ENCODE measurements at regions not wholly inside any gene's neighbourhood (a gene's known extent, or its start where the extent isn't known, plus 50 kb on each side); places are given as distances from the start of the nearest gene placed in this dataset.

- Mint-ChIP-seq H3K9me3 (ENCODE audit: unreplicated experiment) (no peaks in the 10 kb centered on the region), H3K27ac (ENCODE audit: unreplicated experiment) (no peak overlapping the region), H3K36me3 (ENCODE audit: insufficient read depth, unreplicated experiment) (no peaks in the 10 kb centered on the region), H3K27me3 (ENCODE audit: insufficient read depth, unreplicated experiment) (peaks cover 40% of the 10 kb centered on the region), H3K4me3 (ENCODE audit: unreplicated experiment) (no peak overlapping the region), H3K4me1 (ENCODE audit: low read depth, unreplicated experiment) (no peaks in the 10 kb centered on the region)
- intact Hi-C loops (cut with micrococcal nuclease; ENCODE audit: unreplicated experiment) = no loop called here
- no peaks in the 10 kb centered on the region for H3K9me3 ChIP-seq
- no TSS peak for BruUV-seq (replicated peaks)
- DNase-seq = no peak
- no peak overlapping the region for H3K4me3 ChIP-seq (ENCODE audit: low read depth, low read length)
- H3K27me3 ChIP-seq (replicated peaks; ENCODE audit: control insufficient read depth, insufficient read depth, low read length) = no peaks in the 10 kb centered on the region; the same call in 1 of the 2 replicates
- H3K4me1 ChIP-seq = no peaks in the 10 kb centered on the region
- CTCF ChIA-PET = no interaction called here
- H3K36me3 ChIP-seq (ENCODE audit: control insufficient read depth, insufficient read depth, low read length) = no peaks in the 10 kb centered on the region
- POLR2A ChIA-PET = no interaction called here
- no peak for TF ChIP-seq CTCF (IDR thresholded peaks at IDR 0.05; ENCODE audit: insufficient read depth in 1 of 2, low read depth in 1 of 2, low read length in 1 of 2, severe bottlenecking in 1 of 2, unreplicated experiment in 1 of 2)
Observed at GRCh38 chr3:127426444-127427153, 138.8 kb upstream of the PRR20G start.

- no peaks in the 10 kb centered on the region for H3K9me3 ChIP-seq
- no peaks in the 10 kb centered on the region for H3K36me3 ChIP-seq (ENCODE audit: control insufficient read depth, insufficient read depth, low read length)
- Mint-ChIP-seq H3K4me3 (ENCODE audit: unreplicated experiment) (no peak overlapping the region), H3K36me3 (ENCODE audit: insufficient read depth, unreplicated experiment) (no peaks in the 10 kb centered on the region), H3K4me1 (ENCODE audit: low read depth, unreplicated experiment) (no peaks in the 10 kb centered on the region), H3K9me3 (ENCODE audit: unreplicated experiment) (no peaks in the 10 kb centered on the region), H3K27me3 (ENCODE audit: insufficient read depth, unreplicated experiment) (peaks cover 34% of the 10 kb centered on the region), H3K27ac (ENCODE audit: unreplicated experiment) (no peak overlapping the region)
- BruUV-seq (replicated peaks) = no TSS peak
- DNase-seq = no peak
- POLR2A ChIA-PET = no interaction called here
- TF ChIP-seq CTCF (IDR thresholded peaks at IDR 0.05; ENCODE audit: insufficient read depth in 1 of 2, low read depth in 1 of 2, low read length in 1 of 2, severe bottlenecking in 1 of 2, unreplicated experiment in 1 of 2) = no peak
- H3K4me1 ChIP-seq = no peaks in the 10 kb centered on the region
- intact Hi-C loops (cut with micrococcal nuclease; ENCODE audit: unreplicated experiment) = no loop called here
- no peak overlapping the region for H3K4me3 ChIP-seq (ENCODE audit: low read depth, low read length)
- H3K27me3 ChIP-seq (replicated peaks; ENCODE audit: control insufficient read depth, insufficient read depth, low read length) = no peaks in the 10 kb centered on the region; the same call in 1 of the 2 replicates
- CTCF ChIA-PET = no interaction called here
Observed at GRCh38 chr3:127425505-127426443, 137.9 kb upstream of the PRR20G start.

GRCh38 chr3:127424766-127425504, 137.1 kb upstream of the PRR20G start:
- no TSS peak for BruUV-seq (replicated peaks)
- intact Hi-C loops (cut with micrococcal nuclease; ENCODE audit: unreplicated experiment) = no loop called here
- Mint-ChIP-seq H3K36me3 (ENCODE audit: insufficient read depth, unreplicated experiment) (no peaks in the 10 kb centered on the region), H3K27ac (ENCODE audit: unreplicated experiment) (no peak overlapping the region), H3K4me3 (ENCODE audit: unreplicated experiment) (no peak overlapping the region), H3K9me3 (ENCODE audit: unreplicated experiment) (no peaks in the 10 kb centered on the region), H3K27me3 (ENCODE audit: insufficient read depth, unreplicated experiment) (peaks cover 31% of the 10 kb centered on the region), H3K4me1 (ENCODE audit: low read depth, unreplicated experiment) (no peaks in the 10 kb centered on the region)
- H3K36me3 ChIP-seq (ENCODE audit: control insufficient read depth, insufficient read depth, low read length) = no peaks in the 10 kb centered on the region
- ChIA-PET CTCF (no interaction called here), POLR2A (no interaction called here)
- H3K4me3 ChIP-seq (ENCODE audit: low read depth, low read length) = no peak overlapping the region
- H3K27me3 ChIP-seq (replicated peaks; ENCODE audit: control insufficient read depth, insufficient read depth, low read length) = no peaks in the 10 kb centered on the region; the same call in 1 of the 2 replicates
- no peaks in the 10 kb centered on the region for H3K9me3 ChIP-seq
- DNase-seq = no peak
- no peaks in the 10 kb centered on the region for H3K4me1 ChIP-seq
- TF ChIP-seq CTCF (IDR thresholded peaks at IDR 0.05; ENCODE audit: insufficient read depth in 1 of 2, low read depth in 1 of 2, low read length in 1 of 2, severe bottlenecking in 1 of 2, unreplicated experiment in 1 of 2) = no peak

Measured in Caco-2 (cell line).